B cell (primary cell): ENCODE measurements at regions not wholly inside any gene's neighbourhood (a gene's known extent, or its start where the extent isn't known, plus 50 kb on each side); places are given as distances from the start of the nearest gene placed in this dataset.

Experiments used
- ATAC-seq: fragments of 200-7000 bp; cut with Tn5 transposase; one replicate; pipeline ENCODE4 v1.10.0; 2021; ENCODE audit warnings: low read depth, mild to moderate bottlenecking, moderate number of reproducible peaks, moderate library complexity
- CTCF ChIA-PET: fragments of 350-600 bp; sonication (Branson Sonifier 250); formaldehyde crosslinking; loops from one replicate; lab custom pipeline; 2021; ENCODE audit warnings: antibody characterized with exemption, inconsistent platforms; lab: Charles Lee
- POLR2A ChIA-PET: fragments of 350-600 bp; sonication (Branson Sonifier 250); formaldehyde crosslinking; loops from one replicate; lab custom pipeline; 2021; ENCODE audit warnings: antibody characterized with exemption; lab: Charles Lee
- DNase-seq: peaks from one replicate; pipeline ENCODE4 v3.0.0; 2013
- H2AFZ ChIP-seq: 2 replicates; pipeline ENCODE4 v1.6.1; 2012; ENCODE audit warnings: mild to moderate bottlenecking, low read depth, low read length; ENCODE audit not compliant: insufficient read depth, poor library complexity, severe bottlenecking
- H3K27ac ChIP-seq, 2 donors: 1 replicate in 1 of 2; 2 replicates in 1 of 2; pipeline ENCODE4 v1.5.1; 2012 to 2013; ENCODE audit warnings: low read length in 2 of 2, mild to moderate bottlenecking in 2 of 2, moderate library complexity in 1 of 2
- H3K27me3 ChIP-seq, 4 experiments: fragments of 200-600 bp in 1 of 4; sonication (generic) in 1 of 4; replicated peaks in 1 of 4; 1 replicate in 2 of 4; 2 replicates in 2 of 4; pipeline versions ENCODE4 v1.6.1 to v1.7.0; 2013 to 2016; ENCODE audit warnings: low read length in 3 of 4, mild to moderate bottlenecking in 2 of 4, mixed read lengths in 1 of 4, moderate library complexity in 1 of 4; ENCODE audit not compliant: insufficient read depth in 4 of 4, control insufficient read depth in 3 of 4; ENCODE audit errors: control extremely low read depth in 1 of 4
- H3K36me3 ChIP-seq, 2 experiments: replicated peaks in 1 of 2; 1 replicate in 1 of 2; 2 replicates in 1 of 2; pipeline versions ENCODE4 v1.6.1 to v1.7.1; 2013; ENCODE audit warnings: low read length in 1 of 2; ENCODE audit not compliant: insufficient read depth in 2 of 2, control insufficient read depth in 1 of 2; ENCODE audit errors: control extremely low read depth in 1 of 2, extremely low read depth in 1 of 2
- H3K4me1 ChIP-seq, 2 donors: fragments of 200-600 bp in 1 of 2; sonication (generic) in 1 of 2; 1 replicate in 1 of 2; 2 replicates in 1 of 2; pipeline versions ENCODE4 v1.5.1 to v1.6.1; 2013 to 2017; ENCODE audit warnings: low read length in 2 of 2; ENCODE audit not compliant: control insufficient read depth in 2 of 2, insufficient read depth in 2 of 2
- H3K4me2 ChIP-seq: replicated peaks from 2 replicates; pipeline ENCODE3; 2012; ENCODE audit warnings: mild to moderate bottlenecking, low read depth, low read length; ENCODE audit not compliant: poor library complexity, severe bottlenecking
- H3K4me3 ChIP-seq, 5 experiments: fragments of 200-600 bp in 1 of 5; sonication (generic) in 1 of 5; 1 replicate in 3 of 5; 2 replicates in 2 of 5; pipeline versions ENCODE4 v1.5.1 to v1.7.0; 2011 to 2016; ENCODE audit warnings: low read length in 4 of 5, mild to moderate bottlenecking in 4 of 5, low read depth in 2 of 5, control low read depth in 1 of 5, moderate library complexity in 1 of 5; ENCODE audit not compliant: insufficient read depth in 1 of 5; ENCODE audit errors: control extremely low read depth in 1 of 5, extremely low read depth in 1 of 5
- H3K79me2 ChIP-seq: fragments of 200-600 bp; sonication (generic); one replicate; pipeline ENCODE4 v1.6.0; 2016; ENCODE audit warnings: low read length; ENCODE audit not compliant: control insufficient read depth, insufficient read depth
- H3K9ac ChIP-seq: fragments of 200-600 bp; sonication (generic); 2 replicates; pipeline ENCODE4 v1.6.1; 2017; ENCODE audit warnings: mild to moderate bottlenecking, low read length, moderate library complexity
- H3K9me3 ChIP-seq, 3 donors: one replicate each; pipeline versions ENCODE4 v1.6.1 to v1.7.1; 2013; ENCODE audit warnings: low read length in 2 of 3; ENCODE audit not compliant: control insufficient read depth in 2 of 3, insufficient read depth in 1 of 3; ENCODE audit errors: control extremely low read depth in 1 of 3
- H4K20me1 ChIP-seq: 2 replicates; pipeline ENCODE4 v1.6.0; 2012; ENCODE audit warnings: mild to moderate bottlenecking, low read length; ENCODE audit not compliant: insufficient read depth, control insufficient read depth, poor library complexity, severe bottlenecking
- H3K27ac Mint-ChIP-seq: one replicate; pipeline ENCODE4 v1.8.0; 2021; ENCODE audit warnings: mixed read lengths
- H3K27me3 Mint-ChIP-seq: one replicate; pipeline ENCODE4 v1.8.0; 2021; ENCODE audit warnings: mixed read lengths
- H3K4me1 Mint-ChIP-seq: one replicate; pipeline ENCODE4 v1.8.0; 2021; ENCODE audit warnings: mixed read lengths
- H3K4me3 Mint-ChIP-seq: one replicate; pipeline ENCODE4 v1.8.0; 2021; ENCODE audit warnings: mixed read lengths
- H3K9me3 Mint-ChIP-seq: one replicate; pipeline ENCODE4 v1.8.0; 2022; ENCODE audit warnings: mixed read lengths; ENCODE audit not compliant: insufficient read depth
- EZH2 ChIP-seq: IDR thresholded peaks from 2 replicates; pipeline ENCODE4 v1.6.1; 2012; ENCODE audit warnings: borderline replicate concordance, low read depth, mild to moderate bottlenecking, moderate library complexity, low read length; ENCODE audit not compliant: insufficient read depth, poor library complexity, severe bottlenecking
- WGBS: methylation state at CpG from one replicate; pipeline ENCODE4 v1.1.5; 2013; ENCODE audit warnings: missing lambda C conversion rate; ENCODE audit not compliant: insufficient coverage; 5-methylcytosine and 5-hydroxymethylcytosine counted together
- intact Hi-C: fragments of 100-400 bp; cut with micrococcal nuclease; formaldehyde crosslinking; loops from one replicate; pipeline ENCODE4 v1.10.0; 2022
- TF ChIP-seq, protein P1 (sequence below): fragments of 200-600 bp; IDR thresholded peaks from one replicate; pipeline ENCODE4 v1.8.0; 2022; ENCODE audit warnings: antibody characterized with exemption, mild to moderate bottlenecking

DNA sequence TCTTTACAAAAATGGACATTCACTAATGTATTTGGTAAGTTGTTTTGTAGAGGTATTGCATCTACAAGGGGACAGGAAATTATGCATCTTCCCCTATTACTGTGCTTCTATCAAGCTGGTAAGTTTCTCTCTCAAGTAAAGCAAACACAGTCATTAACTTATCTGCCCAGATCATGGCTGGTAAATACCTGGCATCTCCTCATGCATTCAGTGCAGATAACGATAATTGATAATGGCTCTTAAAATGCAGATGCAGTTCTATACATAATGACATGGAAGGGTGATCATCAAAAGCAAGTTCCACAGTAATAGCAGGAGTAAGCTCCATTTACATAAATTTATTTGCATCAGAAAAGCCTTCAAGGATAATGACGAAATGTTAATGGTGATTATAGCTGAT is 122.4 kb downstream of the SIPA1L2 start:
- peaks cover 22% of the 10 kb centered on the region for H3K27me3 Mint-ChIP-seq
- H3K9me3 Mint-ChIP-seq: no peaks in the 10 kb centered on the region
- Histone ChIP-seq H2AFZ (no peak overlapping the region), H3K9me3 (peaks cover 0 to 2% (median 0%) of the 10 kb centered on the region in 3 donors), H3K9ac (no peak overlapping the region), H3K4me2 (no peak overlapping the region), H3K36me3 (no peaks in the 10 kb centered on the region), H3K27me3 (peaks cover 0 to 2% (median 0%) of the 10 kb centered on the region in 4 experiments), H4K20me1 (no peaks in the 10 kb centered on the region), H3K79me2 (no peaks in the 10 kb centered on the region), H3K4me1 (no peaks in the 10 kb centered on the region), H3K27ac (no peak overlapping the region), H3K4me3 (no peak overlapping the region)
- no peak for TF ChIP-seq EZH2
- TF ChIP-seq, protein P1, sequence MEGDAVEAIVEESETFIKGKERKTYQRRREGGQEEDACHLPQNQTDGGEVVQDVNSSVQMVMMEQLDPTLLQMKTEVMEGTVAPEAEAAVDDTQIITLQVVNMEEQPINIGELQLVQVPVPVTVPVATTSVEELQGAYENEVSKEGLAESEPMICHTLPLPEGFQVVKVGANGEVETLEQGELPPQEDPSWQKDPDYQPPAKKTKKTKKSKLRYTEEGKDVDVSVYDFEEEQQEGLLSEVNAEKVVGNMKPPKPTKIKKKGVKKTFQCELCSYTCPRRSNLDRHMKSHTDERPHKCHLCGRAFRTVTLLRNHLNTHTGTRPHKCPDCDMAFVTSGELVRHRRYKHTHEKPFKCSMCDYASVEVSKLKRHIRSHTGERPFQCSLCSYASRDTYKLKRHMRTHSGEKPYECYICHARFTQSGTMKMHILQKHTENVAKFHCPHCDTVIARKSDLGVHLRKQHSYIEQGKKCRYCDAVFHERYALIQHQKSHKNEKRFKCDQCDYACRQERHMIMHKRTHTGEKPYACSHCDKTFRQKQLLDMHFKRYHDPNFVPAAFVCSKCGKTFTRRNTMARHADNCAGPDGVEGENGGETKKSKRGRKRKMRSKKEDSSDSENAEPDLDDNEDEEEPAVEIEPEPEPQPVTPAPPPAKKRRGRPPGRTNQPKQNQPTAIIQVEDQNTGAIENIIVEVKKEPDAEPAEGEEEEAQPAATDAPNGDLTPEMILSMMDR: no peak
- no peak overlapping the region for H3K27ac Mint-ChIP-seq
- no CpG with 5 or more reads among the region's 2 CpGs for WGBS
- ATAC-seq (no peak), DNase-seq (no peak)
- no peak overlapping the region for H3K4me3 Mint-ChIP-seq
- CTCF ChIA-PET: no interaction called here
- POLR2A ChIA-PET: no interaction called here
- intact Hi-C loops: no loop called here
- H3K4me1 Mint-ChIP-seq: no peaks in the 10 kb centered on the region

- POLR2A ChIA-PET: no interaction called here
- Histone ChIP-seq H3K79me2 (no peaks in the 10 kb centered on the region), H3K36me3 (no peaks in the 10 kb centered on the region), H3K9me3 (peaks cover 0 to 2% (median 0%) of the 10 kb centered on the region in 3 donors), H3K27me3 (no peaks in the 10 kb centered on the region), H3K4me1 (no peaks in the 10 kb centered on the region), H3K4me2 (no peak overlapping the region), H3K27ac (no peak overlapping the region), H4K20me1 (no peaks in the 10 kb centered on the region), H2AFZ (no peak overlapping the region), H3K4me3 (no peak overlapping the region), H3K9ac (no peak overlapping the region)
- no peak for ATAC-seq
- WGBS: no CpG with 5 or more reads among the region's 2 CpGs
- H3K4me1 Mint-ChIP-seq: no peaks in the 10 kb centered on the region
- H3K27ac Mint-ChIP-seq: no peak overlapping the region
- H3K4me3 Mint-ChIP-seq: no peak overlapping the region
- TF ChIP-seq, protein P1: no peak
- no peak for TF ChIP-seq EZH2
- DNase-seq: no peak
- CTCF ChIA-PET: no interaction called here
- intact Hi-C loops: no loop called here
- H3K9me3 Mint-ChIP-seq: no peaks in the 10 kb centered on the region
- H3K27me3 Mint-ChIP-seq: peaks cover 19% of the 10 kb centered on the region
Measured at GRCh38 chr1:232505884-232506283, 124.0 kb downstream of the SIPA1L2 start.
